B cell (primary cell): ENCODE measurements at regions not wholly inside any gene's neighbourhood (a gene's known extent, or its start where the extent isn't known, plus 50 kb on each side); places are given as distances from the start of the nearest gene placed in this dataset.

Experiments
- ATAC-seq: fragments of 200-7000 bp; cut with Tn5 transposase; one replicate; pipeline ENCODE4 v1.10.0; 2021; ENCODE audit warnings: low read depth, mild to moderate bottlenecking, moderate number of reproducible peaks, moderate library complexity
- CTCF ChIA-PET: fragments of 350-600 bp; sonication (Branson Sonifier 250); formaldehyde crosslinking; loops from one replicate; lab custom pipeline; 2021; ENCODE audit warnings: antibody characterized with exemption, inconsistent platforms; lab: Charles Lee
- POLR2A ChIA-PET: fragments of 350-600 bp; sonication (Branson Sonifier 250); formaldehyde crosslinking; loops from one replicate; lab custom pipeline; 2021; ENCODE audit warnings: antibody characterized with exemption; lab: Charles Lee
- DNase-seq: peaks from one replicate; pipeline ENCODE4 v3.0.0; 2013
- H2AFZ ChIP-seq: 2 replicates; pipeline ENCODE4 v1.6.1; 2012; ENCODE audit warnings: mild to moderate bottlenecking, low read depth, low read length; ENCODE audit not compliant: insufficient read depth, poor library complexity, severe bottlenecking
- H3K27ac ChIP-seq, 2 donors: 1 replicate in 1 of 2; 2 replicates in 1 of 2; pipeline ENCODE4 v1.5.1; 2012 to 2013; ENCODE audit warnings: low read length in 2 of 2, mild to moderate bottlenecking in 2 of 2, moderate library complexity in 1 of 2
- H3K27me3 ChIP-seq, 4 experiments: fragments of 200-600 bp in 1 of 4; sonication (generic) in 1 of 4; replicated peaks in 1 of 4; 1 replicate in 2 of 4; 2 replicates in 2 of 4; pipeline versions ENCODE4 v1.6.1 to v1.7.0; 2013 to 2016; ENCODE audit warnings: low read length in 3 of 4, mild to moderate bottlenecking in 2 of 4, mixed read lengths in 1 of 4, moderate library complexity in 1 of 4; ENCODE audit not compliant: insufficient read depth in 4 of 4, control insufficient read depth in 3 of 4; ENCODE audit errors: control extremely low read depth in 1 of 4
- H3K36me3 ChIP-seq, 2 experiments: replicated peaks in 1 of 2; 1 replicate in 1 of 2; 2 replicates in 1 of 2; pipeline versions ENCODE4 v1.6.1 to v1.7.1; 2013; ENCODE audit warnings: low read length in 1 of 2; ENCODE audit not compliant: insufficient read depth in 2 of 2, control insufficient read depth in 1 of 2; ENCODE audit errors: control extremely low read depth in 1 of 2, extremely low read depth in 1 of 2
- H3K4me1 ChIP-seq, 2 donors: fragments of 200-600 bp in 1 of 2; sonication (generic) in 1 of 2; 1 replicate in 1 of 2; 2 replicates in 1 of 2; pipeline versions ENCODE4 v1.5.1 to v1.6.1; 2013 to 2017; ENCODE audit warnings: low read length in 2 of 2; ENCODE audit not compliant: control insufficient read depth in 2 of 2, insufficient read depth in 2 of 2
- H3K4me2 ChIP-seq: replicated peaks from 2 replicates; pipeline ENCODE3; 2012; ENCODE audit warnings: mild to moderate bottlenecking, low read depth, low read length; ENCODE audit not compliant: poor library complexity, severe bottlenecking
- H3K4me3 ChIP-seq, 5 experiments: fragments of 200-600 bp in 1 of 5; sonication (generic) in 1 of 5; 1 replicate in 3 of 5; 2 replicates in 2 of 5; pipeline versions ENCODE4 v1.5.1 to v1.7.0; 2011 to 2016; ENCODE audit warnings: low read length in 4 of 5, mild to moderate bottlenecking in 4 of 5, low read depth in 2 of 5, control low read depth in 1 of 5, moderate library complexity in 1 of 5; ENCODE audit not compliant: insufficient read depth in 1 of 5; ENCODE audit errors: control extremely low read depth in 1 of 5, extremely low read depth in 1 of 5
- H3K79me2 ChIP-seq: fragments of 200-600 bp; sonication (generic); one replicate; pipeline ENCODE4 v1.6.0; 2016; ENCODE audit warnings: low read length; ENCODE audit not compliant: control insufficient read depth, insufficient read depth
- H3K9ac ChIP-seq: fragments of 200-600 bp; sonication (generic); 2 replicates; pipeline ENCODE4 v1.6.1; 2017; ENCODE audit warnings: mild to moderate bottlenecking, low read length, moderate library complexity
- H3K9me3 ChIP-seq, 3 donors: one replicate each; pipeline versions ENCODE4 v1.6.1 to v1.7.1; 2013; ENCODE audit warnings: low read length in 2 of 3; ENCODE audit not compliant: control insufficient read depth in 2 of 3, insufficient read depth in 1 of 3; ENCODE audit errors: control extremely low read depth in 1 of 3
- H4K20me1 ChIP-seq: 2 replicates; pipeline ENCODE4 v1.6.0; 2012; ENCODE audit warnings: mild to moderate bottlenecking, low read length; ENCODE audit not compliant: insufficient read depth, control insufficient read depth, poor library complexity, severe bottlenecking
- H3K27ac Mint-ChIP-seq: one replicate; pipeline ENCODE4 v1.8.0; 2021; ENCODE audit warnings: mixed read lengths
- H3K27me3 Mint-ChIP-seq: one replicate; pipeline ENCODE4 v1.8.0; 2021; ENCODE audit warnings: mixed read lengths
- H3K4me1 Mint-ChIP-seq: one replicate; pipeline ENCODE4 v1.8.0; 2021; ENCODE audit warnings: mixed read lengths
- H3K4me3 Mint-ChIP-seq: one replicate; pipeline ENCODE4 v1.8.0; 2021; ENCODE audit warnings: mixed read lengths
- H3K9me3 Mint-ChIP-seq: one replicate; pipeline ENCODE4 v1.8.0; 2022; ENCODE audit warnings: mixed read lengths; ENCODE audit not compliant: insufficient read depth
- EZH2 ChIP-seq: IDR thresholded peaks from 2 replicates; pipeline ENCODE4 v1.6.1; 2012; ENCODE audit warnings: borderline replicate concordance, low read depth, mild to moderate bottlenecking, moderate library complexity, low read length; ENCODE audit not compliant: insufficient read depth, poor library complexity, severe bottlenecking
- WGBS: methylation state at CpG from one replicate; pipeline ENCODE4 v1.1.5; 2013; ENCODE audit warnings: missing lambda C conversion rate; ENCODE audit not compliant: insufficient coverage; 5-methylcytosine and 5-hydroxymethylcytosine counted together
- intact Hi-C: fragments of 100-400 bp; cut with micrococcal nuclease; formaldehyde crosslinking; loops from one replicate; pipeline ENCODE4 v1.10.0; 2022
- TF ChIP-seq, protein P1 (sequence below): fragments of 200-600 bp; IDR thresholded peaks from one replicate; pipeline ENCODE4 v1.8.0; 2022; ENCODE audit warnings: antibody characterized with exemption, mild to moderate bottlenecking

DNA sequence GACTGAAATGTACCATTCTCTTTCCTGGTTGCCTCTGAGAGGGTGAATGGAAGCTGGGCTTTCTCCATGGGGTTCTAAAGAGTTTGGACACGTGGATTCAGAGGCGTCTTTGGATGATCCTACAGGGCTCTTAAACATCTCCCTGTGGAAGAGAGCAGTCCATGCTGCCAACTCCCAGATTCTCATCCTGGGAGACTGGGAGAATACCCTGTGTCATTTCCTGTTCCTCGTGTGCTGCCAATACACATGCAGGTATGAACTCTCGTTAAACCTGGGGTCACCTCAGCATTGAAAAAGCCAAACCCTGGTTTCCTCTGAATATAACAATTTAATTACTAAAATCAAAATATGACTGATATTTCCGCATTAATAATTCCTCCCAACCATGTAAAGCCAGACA lies 73.3 kb upstream of the NT5C1B start:
- intact Hi-C loops = no loop called here
- Histone ChIP-seq H4K20me1 (no peaks in the 10 kb centered on the region), H3K27me3 (no peaks in the 10 kb centered on the region), H3K4me3 (no peak overlapping the region), H3K9me3 (no peaks in the 10 kb centered on the region), H3K36me3 (no peaks in the 10 kb centered on the region), H2AFZ (no peak overlapping the region), H3K4me2 (no peak overlapping the region), H3K27ac (no peak overlapping the region), H3K79me2 (no peaks in the 10 kb centered on the region), H3K4me1 (no peaks in the 10 kb centered on the region), H3K9ac (no peak overlapping the region)
- CTCF ChIA-PET = no interaction called here
- DNase-seq (no peak), ATAC-seq (no peak)
- no peaks in the 10 kb centered on the region for H3K4me1 Mint-ChIP-seq
- H3K27ac Mint-ChIP-seq = no peak overlapping the region
- H3K9me3 Mint-ChIP-seq = no peaks in the 10 kb centered on the region
- TF ChIP-seq EZH2 = no peak
- TF ChIP-seq, protein P1, sequence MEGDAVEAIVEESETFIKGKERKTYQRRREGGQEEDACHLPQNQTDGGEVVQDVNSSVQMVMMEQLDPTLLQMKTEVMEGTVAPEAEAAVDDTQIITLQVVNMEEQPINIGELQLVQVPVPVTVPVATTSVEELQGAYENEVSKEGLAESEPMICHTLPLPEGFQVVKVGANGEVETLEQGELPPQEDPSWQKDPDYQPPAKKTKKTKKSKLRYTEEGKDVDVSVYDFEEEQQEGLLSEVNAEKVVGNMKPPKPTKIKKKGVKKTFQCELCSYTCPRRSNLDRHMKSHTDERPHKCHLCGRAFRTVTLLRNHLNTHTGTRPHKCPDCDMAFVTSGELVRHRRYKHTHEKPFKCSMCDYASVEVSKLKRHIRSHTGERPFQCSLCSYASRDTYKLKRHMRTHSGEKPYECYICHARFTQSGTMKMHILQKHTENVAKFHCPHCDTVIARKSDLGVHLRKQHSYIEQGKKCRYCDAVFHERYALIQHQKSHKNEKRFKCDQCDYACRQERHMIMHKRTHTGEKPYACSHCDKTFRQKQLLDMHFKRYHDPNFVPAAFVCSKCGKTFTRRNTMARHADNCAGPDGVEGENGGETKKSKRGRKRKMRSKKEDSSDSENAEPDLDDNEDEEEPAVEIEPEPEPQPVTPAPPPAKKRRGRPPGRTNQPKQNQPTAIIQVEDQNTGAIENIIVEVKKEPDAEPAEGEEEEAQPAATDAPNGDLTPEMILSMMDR = no peak
- 93% methylated on average over 3 of the region's 5 CpGs for whole genome bisulfite sequencing
- POLR2A ChIA-PET = no interaction called here
- no peaks in the 10 kb centered on the region for H3K27me3 Mint-ChIP-seq
- no peak overlapping the region for H3K4me3 Mint-ChIP-seq

DNA sequence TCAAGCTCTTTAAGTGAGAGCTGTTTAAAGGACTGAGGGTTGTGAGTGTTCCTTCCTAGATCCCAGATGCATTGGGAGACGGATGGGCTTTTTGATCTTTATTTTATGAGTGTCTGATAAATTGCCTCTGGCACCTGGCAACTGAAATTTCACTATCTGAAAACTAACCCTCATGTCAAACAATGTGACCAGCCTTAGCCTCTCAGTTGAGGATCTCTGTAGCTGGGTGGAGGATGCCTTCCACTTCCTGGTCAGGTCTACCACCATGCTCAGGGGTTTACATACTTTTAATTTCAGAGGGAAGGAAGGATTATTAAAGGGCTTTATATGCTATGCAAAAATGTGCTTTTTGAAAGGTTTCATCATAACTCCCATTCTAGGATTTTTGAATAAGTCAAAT lies 70.5 kb upstream of the NT5C1B start:
- H3K9ac ChIP-seq = no peak overlapping the region
- H4K20me1 ChIP-seq = no peaks in the 10 kb centered on the region
- no peak overlapping the region for H3K4me2 ChIP-seq
- intact Hi-C loops = no loop called here
- H3K4me1 ChIP-seq = no peaks in the 10 kb centered on the region
- H3K79me2 ChIP-seq = no peaks in the 10 kb centered on the region
- no peak overlapping the region for H2AFZ ChIP-seq
- Mint-ChIP-seq H3K9me3 (no peaks in the 10 kb centered on the region), H3K27ac (no peak overlapping the region), H3K27me3 (no peaks in the 10 kb centered on the region), H3K4me3 (no peak overlapping the region), H3K4me1 (no peaks in the 10 kb centered on the region)
- no peaks in the 10 kb centered on the region for H3K27me3 ChIP-seq
- no peak overlapping the region for H3K4me3 ChIP-seq
- ChIA-PET POLR2A (no interaction called here), CTCF (no interaction called here)
- TF ChIP-seq, protein P1 = no peak
- TF ChIP-seq EZH2 = no peak
- no peaks in the 10 kb centered on the region for H3K9me3 ChIP-seq
- whole genome bisulfite sequencing = no CpG with 5 or more reads among the region's 1 CpG
- H3K36me3 ChIP-seq = no peaks in the 10 kb centered on the region
- DNase-seq = no peak
- ATAC-seq = no peak
- H3K27ac ChIP-seq = no peak overlapping the region
